PC-3 (cell line): ENCODE measurements at regions not wholly inside any gene's neighbourhood (a gene's known extent, or its start where the extent isn't known, plus 50 kb on each side); places are given as distances from the start of the nearest gene placed in this dataset.

Source experiments
- CTCF ChIP-seq: fragments of 300-600 bp; sonication (generic); conservative IDR thresholded peaks from 2 replicates; pipeline ENCODE4 v1.5.1; 2017; ENCODE audit warnings: antibody characterized with exemption, low read depth, mild to moderate bottlenecking, low read length
- EZH2 ChIP-seq: fragments of 300-600 bp; sonication (generic); IDR thresholded peaks from one replicate; pipeline ENCODE4 v1.6.1; 2017; ENCODE audit warnings: antibody characterized with exemption, mild to moderate bottlenecking, low read length; ENCODE audit not compliant: unreplicated experiment

- TF ChIP-seq CTCF (no peak), EZH2 (no peak)
Observed at GRCh38 chr11:88435415-88435814, 97.9 kb upstream of the CTSC start.
